Endothelial cell of umbilical vein (primary cell): ENCODE measurements at regions not wholly inside any gene's neighbourhood (a gene's known extent, or its start where the extent isn't known, plus 50 kb on each side); places are given as distances from the start of the nearest gene placed in this dataset.

Experiments used
- BruUV-seq: library from RNA; stranded (reverse); fragments of 400-500 nt; replicated peaks from 2 replicates; lab custom pipeline; 2021; lab: Mats Ljungman, UMichigan
- CTCF ChIA-PET: fragments of 300-600, 350-600 bp; sonication (Branson Sonifier 250); formaldehyde crosslinking; loops from one replicate; lab custom pipeline; 2021; ENCODE audit warnings: antibody characterized with exemption, inconsistent platforms; lab: Charles Lee
- POLR2A ChIA-PET: fragments of 300-600, 350-600 bp; sonication (Branson Sonifier 250); formaldehyde crosslinking; loops from one replicate; lab custom pipeline; 2021; ENCODE audit warnings: antibody characterized with exemption, inconsistent platforms; lab: Charles Lee
- DNase-seq: peaks from one replicate; pipeline ENCODE4 v3.0.0-alpha.2; 2011; ENCODE audit warnings: low read depth, low spot score
- FAIRE-seq: peaks from 2 replicates; lab custom pipeline; 2011; peaks lifted over from hg19 to GRCh38; lab: Jason Lieb, UNC
- H2AFZ ChIP-seq: 2 replicates; pipeline ENCODE4 v1.6.0; 2012; ENCODE audit warnings: low read depth, low read length, control low read depth, inconsistent platforms
- H3K27ac ChIP-seq: 2 replicates; pipeline ENCODE4 v1.5.1; 2011; ENCODE audit warnings: low read depth, mild to moderate bottlenecking, control low read depth, low read length, moderate library complexity; ENCODE audit not compliant: insufficient read depth
- H3K27me3 ChIP-seq, 2 experiments: 2 replicates each; pipeline versions ENCODE4 v1.6.0 to v1.6.1; 2011; ENCODE audit warnings: low read length in 2 of 2, mixed read lengths in 1 of 2; ENCODE audit not compliant: control insufficient read depth in 2 of 2, insufficient read depth in 2 of 2
- H3K36me3 ChIP-seq, 2 experiments: 2 replicates in 1 of 2; 3 replicates in 1 of 2; pipeline ENCODE4 v1.5.1; 2011; ENCODE audit warnings: low read length in 2 of 2, mild to moderate bottlenecking in 1 of 2, moderate library complexity in 1 of 2; ENCODE audit not compliant: control insufficient read depth in 2 of 2, insufficient read depth in 2 of 2; ENCODE audit errors: extremely low read depth in 1 of 2
- H3K4me1 ChIP-seq: 3 replicates; pipeline ENCODE4 v1.5.1; 2011; ENCODE audit warnings: mild to moderate bottlenecking, low read length; ENCODE audit not compliant: control insufficient read depth, insufficient read depth; ENCODE audit errors: extremely low read depth
- H3K4me2 ChIP-seq: 2 replicates; pipeline ENCODE4 v1.6.1; 2011; ENCODE audit warnings: low read length, control low read depth, mixed read lengths; ENCODE audit not compliant: insufficient read depth
- H3K4me3 ChIP-seq, 3 experiments: fragments of 200-600 bp in 1 of 3; sonication (generic), shearing (Covaris generic) in 1 of 3; replicated peaks in 1 of 3; 2 replicates each; pipeline ENCODE4 v1.5.1; 2011 to 2016; ENCODE audit warnings: control low read depth in 3 of 3, low read length in 3 of 3, mild to moderate bottlenecking in 2 of 3, inconsistent platforms in 1 of 3, low read depth in 1 of 3, moderate library complexity in 1 of 3; ENCODE audit not compliant: insufficient read depth in 1 of 3
- H3K79me2 ChIP-seq: 2 replicates; pipeline ENCODE4 v1.6.0; 2012; ENCODE audit warnings: low read length, inconsistent platforms; ENCODE audit not compliant: control insufficient read depth, insufficient read depth
- H3K9ac ChIP-seq: replicated peaks from 2 replicates; pipeline ENCODE3; 2011; ENCODE audit warnings: low read length, control low read depth; ENCODE audit not compliant: insufficient read depth; ENCODE audit errors: extremely low read depth
- H3K9me1 ChIP-seq: replicated peaks from 3 replicates; pipeline ENCODE4 v1.6.0; 2011; ENCODE audit warnings: mild to moderate bottlenecking, low read length; ENCODE audit not compliant: control insufficient read depth, insufficient read depth; ENCODE audit errors: extremely low read depth
- H3K9me3 ChIP-seq: replicated peaks from 2 replicates; pipeline ENCODE4 v1.5.1; 2012; ENCODE audit warnings: low read length, inconsistent platforms; ENCODE audit not compliant: control insufficient read depth, insufficient read depth
- H4K20me1 ChIP-seq: replicated peaks from 2 replicates; pipeline ENCODE3; 2011; ENCODE audit warnings: mild to moderate bottlenecking, low read length; ENCODE audit not compliant: control insufficient read depth, insufficient read depth; ENCODE audit errors: extremely low read depth
- EZH2 ChIP-seq: IDR thresholded peaks from 2 replicates; pipeline ENCODE4 v1.6.1; 2012; ENCODE audit warnings: borderline replicate concordance, low read depth, mild to moderate bottlenecking, moderate library complexity, low read length, inconsistent platforms; ENCODE audit not compliant: severe bottlenecking
- FOS ChIP-seq: IDR thresholded peaks from 2 replicates; pipeline ENCODE4 v1.6.1; 2011; ENCODE audit warnings: mild to moderate bottlenecking, low read length, moderate library complexity, borderline replicate concordance; ENCODE audit not compliant: insufficient read depth
- GATA2 ChIP-seq: IDR thresholded peaks from 2 replicates; pipeline ENCODE4 v1.7.0; 2011; ENCODE audit warnings: low read depth, mild to moderate bottlenecking, moderate library complexity, mixed read lengths, low read length; ENCODE audit not compliant: insufficient read length, insufficient read depth
- JUN ChIP-seq: IDR thresholded peaks from 2 replicates; pipeline ENCODE4 v1.6.1; 2011; ENCODE audit warnings: borderline replicate concordance, low read depth; ENCODE audit not compliant: insufficient read length, insufficient read depth
- MYC ChIP-seq: IDR thresholded peaks from one replicate; pipeline ENCODE4 v1.6.1; 2011; ENCODE audit warnings: mild to moderate bottlenecking, low read depth, low read length
- POLR2A ChIP-seq: IDR thresholded peaks from 2 replicates; pipeline ENCODE4 v1.6.1; 2012; ENCODE audit warnings: low read depth, mild to moderate bottlenecking, control low read depth, low read length
- POLR2AphosphoS5 ChIP-seq: IDR thresholded peaks from 2 replicates; pipeline ENCODE4 v1.6.1; 2012; ENCODE audit warnings: low read depth, mild to moderate bottlenecking, control low read depth, low read length, moderate library complexity; ENCODE audit not compliant: insufficient read depth
- dilution Hi-C: fragments of 300-500 bp; cut with MboI; formaldehyde crosslinking; loops from one replicate; pipeline ENCODE4 v1.15.0; 2019; ENCODE audit warnings: low sequenced_read_pairs; ENCODE audit not compliant: extremely low pct_ligation_motif_present
- intact Hi-C: fragments of 100-400 bp; cut with micrococcal nuclease; formaldehyde crosslinking; loops from one replicate; pipeline ENCODE4 v1.10.0; 2022
- TF ChIP-seq, protein P1 (sequence below): IDR thresholded peaks from 2 replicates; pipeline ENCODE4 v1.6.1; 2011; ENCODE audit not compliant: insufficient read depth, insufficient read length
- TF ChIP-seq, protein P2 (sequence below), 2 donors: IDR thresholded peaks; 1 replicate in 1 of 2; 2 replicates in 1 of 2; pipeline ENCODE4 v1.5.1; 2011; ENCODE audit warnings: low read length in 2 of 2, mild to moderate bottlenecking in 2 of 2, moderate library complexity in 2 of 2, control low read depth in 1 of 2, inconsistent platforms in 1 of 2, low read depth in 1 of 2; ENCODE audit not compliant: insufficient read depth in 1 of 2; ENCODE audit errors: extremely low read depth in 1 of 2

DNA sequence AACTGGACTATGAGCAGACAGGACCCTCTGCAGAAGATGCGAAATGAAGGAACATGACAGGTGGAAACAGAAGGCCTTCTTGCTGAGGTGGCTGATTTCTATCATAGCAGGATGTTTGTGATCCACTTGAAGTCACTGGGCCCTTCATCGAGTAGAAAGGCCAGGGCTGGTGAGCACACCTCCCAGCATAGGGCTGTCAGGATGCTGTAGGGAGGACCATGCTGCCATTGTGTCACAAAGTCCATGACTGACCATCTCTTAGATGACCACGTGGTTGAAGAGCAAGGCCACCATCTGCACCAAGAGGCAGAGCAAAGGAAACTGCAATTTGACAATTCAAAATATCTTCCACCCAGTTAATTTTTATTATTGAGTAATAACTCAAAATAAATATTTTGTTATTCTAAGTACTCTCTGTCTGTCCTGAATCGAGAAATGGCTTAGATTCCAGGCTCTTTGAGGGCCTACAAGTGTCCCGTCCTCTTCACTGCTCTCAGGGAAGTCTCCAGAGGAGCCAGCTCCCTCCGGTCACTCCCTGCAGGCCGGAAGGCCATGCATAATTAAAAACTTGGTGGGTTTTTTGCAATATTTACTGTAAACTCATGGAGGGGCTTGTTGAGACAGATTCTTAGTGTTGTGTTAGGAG is 249.3 kb upstream of the ZMIZ1 start:
- Histone ChIP-seq H3K9ac (no peak overlapping the region), H3K27ac (no peak overlapping the region), H3K9me1 (no peaks in the 10 kb centered on the region), H2AFZ (no peak overlapping the region), H3K4me1 (no peaks in the 10 kb centered on the region), H3K9me3 (no peaks in the 10 kb centered on the region), H3K79me2 (no peaks in the 10 kb centered on the region), H3K4me3 (no peak overlapping the region), H4K20me1 (no peaks in the 10 kb centered on the region), H3K4me2 (no peak overlapping the region), H3K36me3 (no peaks in the 10 kb centered on the region), H3K27me3 (peaks cover 5 to 6% of the 10 kb centered on the region in 2 experiments)
- dilution Hi-C loops (no loop called here), intact Hi-C loops (no loop called here)
- DNase-seq (no peak), FAIRE-seq (no peak)
- TF ChIP-seq GATA2 (no peak), FOS (no peak), JUN (no peak), POLR2AphosphoS5 (no peak), EZH2 (no peak), POLR2A (no peak)
- TF ChIP-seq, protein P1, sequence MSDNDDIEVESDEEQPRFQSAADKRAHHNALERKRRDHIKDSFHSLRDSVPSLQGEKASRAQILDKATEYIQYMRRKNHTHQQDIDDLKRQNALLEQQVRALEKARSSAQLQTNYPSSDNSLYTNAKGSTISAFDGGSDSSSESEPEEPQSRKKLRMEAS: no peak
- no TSS peak for BruUV-seq
- ChIA-PET POLR2A (no interaction called here), CTCF (no interaction called here)

DNA sequence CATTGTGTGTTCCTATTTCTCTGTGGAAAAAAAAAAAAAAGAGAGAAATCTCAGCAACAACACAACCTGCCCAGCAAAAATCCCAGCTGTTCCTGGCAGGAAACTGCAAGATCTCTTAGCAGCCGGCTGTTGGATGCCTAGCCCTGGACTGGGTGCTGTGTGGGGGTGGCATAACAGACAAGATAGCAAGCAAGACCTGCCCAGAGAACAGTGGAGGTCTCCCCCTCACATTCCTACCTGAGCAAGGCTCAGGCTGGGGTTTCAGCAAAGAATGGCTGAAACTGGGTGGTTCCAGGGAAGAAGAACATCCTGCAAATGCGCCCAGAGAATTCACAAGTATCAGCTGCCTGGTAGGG is 248.8 kb upstream of the ZMIZ1 start:
- no peak overlapping the region for H3K27ac ChIP-seq
- TF ChIP-seq EZH2 (no peak), POLR2A (no peak), MYC (no peak), POLR2AphosphoS5 (no peak), GATA2 (no peak), FOS (no peak), JUN (no peak)
- TF ChIP-seq, protein P1: no peak
- TF ChIP-seq, protein P2, sequence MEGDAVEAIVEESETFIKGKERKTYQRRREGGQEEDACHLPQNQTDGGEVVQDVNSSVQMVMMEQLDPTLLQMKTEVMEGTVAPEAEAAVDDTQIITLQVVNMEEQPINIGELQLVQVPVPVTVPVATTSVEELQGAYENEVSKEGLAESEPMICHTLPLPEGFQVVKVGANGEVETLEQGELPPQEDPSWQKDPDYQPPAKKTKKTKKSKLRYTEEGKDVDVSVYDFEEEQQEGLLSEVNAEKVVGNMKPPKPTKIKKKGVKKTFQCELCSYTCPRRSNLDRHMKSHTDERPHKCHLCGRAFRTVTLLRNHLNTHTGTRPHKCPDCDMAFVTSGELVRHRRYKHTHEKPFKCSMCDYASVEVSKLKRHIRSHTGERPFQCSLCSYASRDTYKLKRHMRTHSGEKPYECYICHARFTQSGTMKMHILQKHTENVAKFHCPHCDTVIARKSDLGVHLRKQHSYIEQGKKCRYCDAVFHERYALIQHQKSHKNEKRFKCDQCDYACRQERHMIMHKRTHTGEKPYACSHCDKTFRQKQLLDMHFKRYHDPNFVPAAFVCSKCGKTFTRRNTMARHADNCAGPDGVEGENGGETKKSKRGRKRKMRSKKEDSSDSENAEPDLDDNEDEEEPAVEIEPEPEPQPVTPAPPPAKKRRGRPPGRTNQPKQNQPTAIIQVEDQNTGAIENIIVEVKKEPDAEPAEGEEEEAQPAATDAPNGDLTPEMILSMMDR (IDR thresholded peaks at IDR 0.05; ENCODE audit: extremely low read depth in 1 of 2, insufficient read depth in 1 of 2, low read depth in 1 of 2, low read length in 2 of 2): no peak
- H3K4me2 ChIP-seq: no peak overlapping the region
- ChIA-PET CTCF (no interaction called here), POLR2A (no interaction called here)
- no peaks in the 10 kb centered on the region for H4K20me1 ChIP-seq
- dilution Hi-C loops: no loop called here
- no peak overlapping the region for H2AFZ ChIP-seq
- H3K9ac ChIP-seq: no peak overlapping the region
- no TSS peak for BruUV-seq
- FAIRE-seq (no peak), DNase-seq (no peak)
- no peaks in the 10 kb centered on the region for H3K4me1 ChIP-seq
- peaks cover 5 to 6% of the 10 kb centered on the region in 2 experiments for H3K27me3 ChIP-seq
- no peaks in the 10 kb centered on the region for H3K9me3 ChIP-seq
- no peaks in the 10 kb centered on the region for H3K79me2 ChIP-seq
- H3K4me3 ChIP-seq: no peak overlapping the region
- no peaks in the 10 kb centered on the region for H3K36me3 ChIP-seq
- no peaks in the 10 kb centered on the region for H3K9me1 ChIP-seq
- intact Hi-C loops: no loop called here
